Vagina (tissue), 2 donors: ENCODE measurements at regions not wholly inside any gene's neighbourhood (a gene's known extent, or its start where the extent isn't known, plus 50 kb on each side); places are given as distances from the start of the nearest gene placed in this dataset.

Source experiments
- POLR2A ChIP-seq, 2 donors: fragments of 450-650 bp; IDR thresholded peaks; one replicate each; pipeline ENCODE4 v1.6.1; 2017; ENCODE audit warnings: antibody characterized with exemption in 2 of 2, mild to moderate bottlenecking in 2 of 2, moderate library complexity in 2 of 2
- POLR2AphosphoS5 ChIP-seq, 2 donors: sonication (generic); formaldehyde crosslinking; IDR thresholded peaks; one replicate each; pipeline ENCODE4 v1.9.0; 2017; ENCODE audit warnings: antibody characterized with exemption in 2 of 2, mild to moderate bottlenecking in 2 of 2, low read depth in 1 of 2; ENCODE audit not compliant: insufficient read depth in 1 of 2
- TF ChIP-seq, protein P1 (sequence below), 3 experiments: fragments of 450-650 bp in 2 of 3; fragments of 200-600 bp in 1 of 3; sonication (generic) in 1 of 3; IDR thresholded peaks; one replicate each; pipeline ENCODE4 v1.5.1; 2017 to 2019; ENCODE audit warnings: antibody characterized with exemption in 3 of 3, mild to moderate bottlenecking in 2 of 3, moderate library complexity in 2 of 3

DNA sequence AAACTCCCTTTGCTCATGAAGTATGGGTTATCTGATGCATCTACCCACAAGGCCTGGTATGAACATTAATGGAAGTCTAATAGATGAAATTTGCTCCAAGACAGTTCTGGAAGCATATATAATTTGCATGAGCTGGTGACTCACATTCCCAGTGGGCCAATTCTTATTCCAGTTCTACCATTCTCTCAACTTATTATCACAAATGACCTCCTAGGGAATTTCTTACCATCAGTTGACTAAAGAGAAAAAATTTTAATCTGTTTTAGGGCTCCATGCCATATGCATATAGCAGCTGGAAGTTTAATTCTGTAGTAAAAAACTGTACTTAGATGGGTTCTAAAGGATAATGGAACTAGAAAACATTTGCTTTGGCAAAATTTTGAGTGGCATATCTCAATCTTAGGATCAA, 165.2 kb upstream of the COL3A1 start:
- TF ChIP-seq POLR2A (IDR thresholded peaks at IDR 0.05) (no peak), POLR2AphosphoS5 (IDR thresholded peaks at IDR 0.05; ENCODE audit: insufficient read depth in 1 of 2, low read depth in 1 of 2) (no peak)
- TF ChIP-seq, protein P1, sequence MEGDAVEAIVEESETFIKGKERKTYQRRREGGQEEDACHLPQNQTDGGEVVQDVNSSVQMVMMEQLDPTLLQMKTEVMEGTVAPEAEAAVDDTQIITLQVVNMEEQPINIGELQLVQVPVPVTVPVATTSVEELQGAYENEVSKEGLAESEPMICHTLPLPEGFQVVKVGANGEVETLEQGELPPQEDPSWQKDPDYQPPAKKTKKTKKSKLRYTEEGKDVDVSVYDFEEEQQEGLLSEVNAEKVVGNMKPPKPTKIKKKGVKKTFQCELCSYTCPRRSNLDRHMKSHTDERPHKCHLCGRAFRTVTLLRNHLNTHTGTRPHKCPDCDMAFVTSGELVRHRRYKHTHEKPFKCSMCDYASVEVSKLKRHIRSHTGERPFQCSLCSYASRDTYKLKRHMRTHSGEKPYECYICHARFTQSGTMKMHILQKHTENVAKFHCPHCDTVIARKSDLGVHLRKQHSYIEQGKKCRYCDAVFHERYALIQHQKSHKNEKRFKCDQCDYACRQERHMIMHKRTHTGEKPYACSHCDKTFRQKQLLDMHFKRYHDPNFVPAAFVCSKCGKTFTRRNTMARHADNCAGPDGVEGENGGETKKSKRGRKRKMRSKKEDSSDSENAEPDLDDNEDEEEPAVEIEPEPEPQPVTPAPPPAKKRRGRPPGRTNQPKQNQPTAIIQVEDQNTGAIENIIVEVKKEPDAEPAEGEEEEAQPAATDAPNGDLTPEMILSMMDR (IDR thresholded peaks at IDR 0.05), result no peak
